ENCODE measurements at regions not wholly inside any gene's neighbourhood (a gene's known extent, or its start where the extent isn't known, plus 50 kb on each side); places are given as distances from the start of the nearest gene placed in this dataset.

DNA sequence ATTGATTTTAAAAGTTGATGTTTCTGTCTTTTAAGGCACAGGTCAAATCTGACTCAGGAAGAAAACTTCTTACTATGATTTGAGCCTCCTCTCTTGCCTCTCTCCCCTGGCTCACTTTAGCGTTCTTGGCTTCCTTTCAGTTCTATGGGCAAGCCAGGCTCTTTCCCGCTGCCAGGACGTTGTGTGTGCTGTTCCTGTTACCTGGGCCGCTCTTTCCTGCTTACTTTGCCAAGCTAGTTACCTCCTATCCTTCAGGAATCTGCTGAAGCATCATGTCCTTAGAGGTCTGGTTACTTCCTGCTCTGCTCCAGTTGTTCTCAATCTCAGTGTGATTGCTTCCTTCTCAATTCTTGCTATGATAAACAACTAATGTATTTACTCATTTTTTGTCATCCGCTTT lies 1108.5 kb upstream of the EEF2KMT start (continued):
- TF ChIP-seq, protein P1, sequence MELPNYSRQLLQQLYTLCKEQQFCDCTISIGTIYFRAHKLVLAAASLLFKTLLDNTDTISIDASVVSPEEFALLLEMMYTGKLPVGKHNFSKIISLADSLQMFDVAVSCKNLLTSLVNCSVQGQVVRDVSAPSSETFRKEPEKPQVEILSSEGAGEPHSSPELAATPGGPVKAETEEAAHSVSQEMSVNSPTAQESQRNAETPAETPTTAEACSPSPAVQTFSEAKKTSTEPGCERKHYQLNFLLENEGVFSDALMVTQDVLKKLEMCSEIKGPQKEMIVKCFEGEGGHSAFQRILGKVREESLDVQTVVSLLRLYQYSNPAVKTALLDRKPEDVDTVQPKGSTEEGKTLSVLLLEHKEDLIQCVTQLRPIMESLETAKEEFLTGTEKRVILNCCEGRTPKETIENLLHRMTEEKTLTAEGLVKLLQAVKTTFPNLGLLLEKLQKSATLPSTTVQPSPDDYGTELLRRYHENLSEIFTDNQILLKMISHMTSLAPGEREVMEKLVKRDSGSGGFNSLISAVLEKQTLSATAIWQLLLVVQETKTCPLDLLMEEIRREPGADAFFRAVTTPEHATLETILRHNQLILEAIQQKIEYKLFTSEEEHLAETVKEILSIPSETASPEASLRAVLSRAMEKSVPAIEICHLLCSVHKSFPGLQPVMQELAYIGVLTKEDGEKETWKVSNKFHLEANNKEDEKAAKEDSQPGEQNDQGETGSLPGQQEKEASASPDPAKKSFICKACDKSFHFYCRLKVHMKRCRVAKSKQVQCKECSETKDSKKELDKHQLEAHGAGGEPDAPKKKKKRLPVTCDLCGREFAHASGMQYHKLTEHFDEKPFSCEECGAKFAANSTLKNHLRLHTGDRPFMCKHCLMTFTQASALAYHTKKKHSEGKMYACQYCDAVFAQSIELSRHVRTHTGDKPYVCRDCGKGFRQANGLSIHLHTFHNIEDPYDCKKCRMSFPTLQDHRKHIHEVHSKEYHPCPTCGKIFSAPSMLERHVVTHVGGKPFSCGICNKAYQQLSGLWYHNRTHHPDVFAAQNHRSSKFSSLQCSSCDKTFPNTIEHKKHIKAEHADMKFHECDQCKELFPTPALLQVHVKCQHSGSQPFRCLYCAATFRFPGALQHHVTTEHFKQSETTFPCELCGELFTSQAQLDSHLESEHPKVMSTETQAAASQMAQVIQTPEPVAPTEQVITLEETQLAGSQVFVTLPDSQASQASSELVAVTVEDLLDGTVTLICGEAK (IDR thresholded peaks at IDR 0.05), result no peak
- TF ChIP-seq, protein P1 (CRISPR knock-in tag; IDR thresholded peaks at IDR 0.05), result no peak
- TF ChIP-seq NFIC (IDR thresholded peaks at IDR 0.05; ENCODE audit: low read length), result no peak
- TF ChIP-seq, protein P2, sequence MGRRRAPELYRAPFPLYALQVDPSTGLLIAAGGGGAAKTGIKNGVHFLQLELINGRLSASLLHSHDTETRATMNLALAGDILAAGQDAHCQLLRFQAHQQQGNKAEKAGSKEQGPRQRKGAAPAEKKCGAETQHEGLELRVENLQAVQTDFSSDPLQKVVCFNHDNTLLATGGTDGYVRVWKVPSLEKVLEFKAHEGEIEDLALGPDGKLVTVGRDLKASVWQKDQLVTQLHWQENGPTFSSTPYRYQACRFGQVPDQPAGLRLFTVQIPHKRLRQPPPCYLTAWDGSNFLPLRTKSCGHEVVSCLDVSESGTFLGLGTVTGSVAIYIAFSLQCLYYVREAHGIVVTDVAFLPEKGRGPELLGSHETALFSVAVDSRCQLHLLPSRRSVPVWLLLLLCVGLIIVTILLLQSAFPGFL (CRISPR knock-in tag; IDR thresholded peaks at IDR 0.05), result no peak
- TF ChIP-seq YEATS4 (CRISPR knock-in tag; IDR thresholded peaks at IDR 0.05; ENCODE audit: borderline replicate concordance), result no peak
- no peak for TF ChIP-seq KLF11 (CRISPR knock-in tag; IDR thresholded peaks at IDR 0.05)
- no peak for TF ChIP-seq REXO4 (CRISPR knock-in tag; IDR thresholded peaks at IDR 0.05; ENCODE audit: borderline replicate concordance)
- TF ChIP-seq, protein P3, sequence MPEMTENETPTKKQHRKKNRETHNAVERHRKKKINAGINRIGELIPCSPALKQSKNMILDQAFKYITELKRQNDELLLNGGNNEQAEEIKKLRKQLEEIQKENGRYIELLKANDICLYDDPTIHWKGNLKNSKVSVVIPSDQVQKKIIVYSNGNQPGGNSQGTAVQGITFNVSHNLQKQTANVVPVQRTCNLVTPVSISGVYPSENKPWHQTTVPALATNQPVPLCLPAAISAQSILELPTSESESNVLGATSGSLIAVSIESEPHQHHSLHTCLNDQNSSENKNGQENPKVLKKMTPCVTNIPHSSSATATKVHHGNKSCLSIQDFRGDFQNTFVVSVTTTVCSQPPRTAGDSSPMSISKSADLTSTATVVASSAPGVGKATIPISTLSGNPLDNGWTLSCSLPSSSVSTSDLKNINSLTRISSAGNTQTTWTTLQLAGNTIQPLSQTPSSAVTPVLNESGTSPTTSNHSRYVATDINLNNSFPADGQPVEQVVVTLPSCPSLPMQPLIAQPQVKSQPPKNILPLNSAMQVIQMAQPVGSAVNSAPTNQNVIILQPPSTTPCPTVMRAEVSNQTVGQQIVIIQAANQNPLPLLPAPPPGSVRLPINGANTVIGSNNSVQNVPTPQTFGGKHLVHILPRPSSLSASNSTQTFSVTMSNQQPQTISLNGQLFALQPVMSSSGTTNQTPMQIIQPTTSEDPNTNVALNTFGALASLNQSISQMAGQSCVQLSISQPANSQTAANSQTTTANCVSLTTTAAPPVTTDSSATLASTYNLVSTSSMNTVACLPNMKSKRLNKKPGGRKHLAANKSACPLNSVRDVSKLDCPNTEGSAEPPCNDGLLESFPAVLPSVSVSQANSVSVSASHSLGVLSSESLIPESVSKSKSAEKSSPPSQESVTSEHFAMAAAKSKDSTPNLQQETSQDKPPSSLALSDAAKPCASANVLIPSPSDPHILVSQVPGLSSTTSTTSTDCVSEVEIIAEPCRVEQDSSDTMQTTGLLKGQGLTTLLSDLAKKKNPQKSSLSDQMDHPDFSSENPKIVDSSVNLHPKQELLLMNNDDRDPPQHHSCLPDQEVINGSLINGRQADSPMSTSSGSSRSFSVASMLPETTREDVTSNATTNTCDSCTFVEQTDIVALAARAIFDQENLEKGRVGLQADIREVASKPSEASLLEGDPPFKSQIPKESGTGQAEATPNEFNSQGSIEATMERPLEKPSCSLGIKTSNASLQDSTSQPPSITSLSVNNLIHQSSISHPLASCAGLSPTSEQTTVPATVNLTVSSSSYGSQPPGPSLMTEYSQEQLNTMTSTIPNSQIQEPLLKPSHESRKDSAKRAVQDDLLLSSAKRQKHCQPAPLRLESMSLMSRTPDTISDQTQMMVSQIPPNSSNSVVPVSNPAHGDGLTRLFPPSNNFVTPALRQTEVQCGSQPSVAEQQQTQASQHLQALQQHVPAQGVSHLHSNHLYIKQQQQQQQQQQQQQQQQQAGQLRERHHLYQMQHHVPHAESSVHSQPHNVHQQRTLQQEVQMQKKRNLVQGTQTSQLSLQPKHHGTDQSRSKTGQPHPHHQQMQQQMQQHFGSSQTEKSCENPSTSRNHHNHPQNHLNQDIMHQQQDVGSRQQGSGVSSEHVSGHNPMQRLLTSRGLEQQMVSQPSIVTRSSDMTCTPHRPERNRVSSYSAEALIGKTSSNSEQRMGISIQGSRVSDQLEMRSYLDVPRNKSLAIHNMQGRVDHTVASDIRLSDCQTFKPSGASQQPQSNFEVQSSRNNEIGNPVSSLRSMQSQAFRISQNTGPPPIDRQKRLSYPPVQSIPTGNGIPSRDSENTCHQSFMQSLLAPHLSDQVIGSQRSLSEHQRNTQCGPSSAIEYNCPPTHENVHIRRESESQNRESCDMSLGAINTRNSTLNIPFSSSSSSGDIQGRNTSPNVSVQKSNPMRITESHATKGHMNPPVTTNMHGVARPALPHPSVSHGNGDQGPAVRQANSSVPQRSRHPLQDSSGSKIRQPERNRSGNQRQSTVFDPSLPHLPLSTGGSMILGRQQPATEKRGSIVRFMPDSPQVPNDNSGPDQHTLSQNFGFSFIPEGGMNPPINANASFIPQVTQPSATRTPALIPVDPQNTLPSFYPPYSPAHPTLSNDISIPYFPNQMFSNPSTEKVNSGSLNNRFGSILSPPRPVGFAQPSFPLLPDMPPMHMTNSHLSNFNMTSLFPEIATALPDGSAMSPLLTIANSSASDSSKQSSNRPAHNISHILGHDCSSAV (CRISPR knock-in tag; IDR thresholded peaks at IDR 0.05; ENCODE audit: borderline replicate concordance), result no peak

Measured in HepG2 (cell line).